ENCODE measurements at regions not wholly inside any gene's neighbourhood (a gene's known extent, or its start where the extent isn't known, plus 50 kb on each side); places are given as distances from the start of the nearest gene placed in this dataset.

DNA sequence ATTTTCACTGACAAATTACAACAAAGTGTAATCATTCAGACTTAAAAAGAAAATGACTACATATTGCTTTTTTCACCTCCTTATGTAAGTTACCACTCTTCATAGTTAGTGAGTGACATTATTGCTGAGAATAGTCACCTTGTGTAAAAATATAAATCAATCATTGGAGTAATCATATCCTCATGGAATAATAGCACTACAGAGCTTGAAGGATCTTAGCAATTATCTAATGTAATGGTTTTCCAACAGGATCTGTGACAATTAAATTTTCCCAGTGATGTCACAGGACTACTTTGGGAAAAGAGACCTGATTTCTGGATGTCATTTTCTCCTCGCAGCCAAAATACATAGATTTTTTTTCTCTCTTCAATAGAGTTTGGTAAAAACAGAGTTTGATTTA is 833.0 kb upstream of the PCDH9 start:
- TF ChIP-seq, protein P1, sequence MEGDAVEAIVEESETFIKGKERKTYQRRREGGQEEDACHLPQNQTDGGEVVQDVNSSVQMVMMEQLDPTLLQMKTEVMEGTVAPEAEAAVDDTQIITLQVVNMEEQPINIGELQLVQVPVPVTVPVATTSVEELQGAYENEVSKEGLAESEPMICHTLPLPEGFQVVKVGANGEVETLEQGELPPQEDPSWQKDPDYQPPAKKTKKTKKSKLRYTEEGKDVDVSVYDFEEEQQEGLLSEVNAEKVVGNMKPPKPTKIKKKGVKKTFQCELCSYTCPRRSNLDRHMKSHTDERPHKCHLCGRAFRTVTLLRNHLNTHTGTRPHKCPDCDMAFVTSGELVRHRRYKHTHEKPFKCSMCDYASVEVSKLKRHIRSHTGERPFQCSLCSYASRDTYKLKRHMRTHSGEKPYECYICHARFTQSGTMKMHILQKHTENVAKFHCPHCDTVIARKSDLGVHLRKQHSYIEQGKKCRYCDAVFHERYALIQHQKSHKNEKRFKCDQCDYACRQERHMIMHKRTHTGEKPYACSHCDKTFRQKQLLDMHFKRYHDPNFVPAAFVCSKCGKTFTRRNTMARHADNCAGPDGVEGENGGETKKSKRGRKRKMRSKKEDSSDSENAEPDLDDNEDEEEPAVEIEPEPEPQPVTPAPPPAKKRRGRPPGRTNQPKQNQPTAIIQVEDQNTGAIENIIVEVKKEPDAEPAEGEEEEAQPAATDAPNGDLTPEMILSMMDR (IDR thresholded peaks at IDR 0.05) = no peak
- TF ChIP-seq POLR2A (IDR thresholded peaks at IDR 0.05) = no peak
